Caco-2 (cell line): ENCODE measurements at regions not wholly inside any gene's neighbourhood (a gene's known extent, or its start where the extent isn't known, plus 50 kb on each side); places are given as distances from the start of the nearest gene placed in this dataset.
"Not testable (repeated sequence)": the region's sequence is repeated elsewhere in the genome, so short reads cannot be mapped to it uniquely, and the experiment has no call there.

Experiments
- BruUV-seq: library from RNA; stranded (reverse); fragments of 400-500 nt; replicated peaks from 2 replicates; lab custom pipeline; 2021; lab: Mats Ljungman, UMichigan
- CTCF ChIA-PET: fragments of 300-600 bp; sonication (Branson Sonifier 250); formaldehyde crosslinking; loops from one replicate; lab custom pipeline; 2022; ENCODE audit warnings: antibody characterized with exemption; lab: Charles Lee
- POLR2A ChIA-PET: fragments of 300-600 bp; sonication (Branson Sonifier 250); formaldehyde crosslinking; loops from one replicate; lab custom pipeline; 2022; ENCODE audit warnings: antibody characterized with exemption; lab: Charles Lee
- DNase-seq, 2 experiments: peaks; one replicate each; pipeline versions ENCODE4 v3.0.0 to v3.0.0-alpha.2; 2020 to 2022
- H3K27me3 ChIP-seq: replicated peaks from 2 replicates; pipeline ENCODE4 v1.6.0; 2011; ENCODE audit warnings: low read length; ENCODE audit not compliant: control insufficient read depth, insufficient read depth
- H3K36me3 ChIP-seq: 2 replicates; pipeline ENCODE4 v1.5.1; 2011; ENCODE audit warnings: low read length; ENCODE audit not compliant: control insufficient read depth, insufficient read depth
- H3K4me1 ChIP-seq: fragments of 250-450 bp; sonication (Bioruptor Pico); 2 replicates; pipeline ENCODE4 v1.5.1; 2020; ENCODE audit warnings: mild to moderate bottlenecking
- H3K4me3 ChIP-seq: 2 replicates; pipeline ENCODE4 v1.5.1; 2011; ENCODE audit warnings: low read depth, mild to moderate bottlenecking, control low read depth, low read length
- H3K9me3 ChIP-seq: fragments of 250-450 bp; sonication (Bioruptor Pico); 2 replicates; pipeline ENCODE4 v1.5.1; 2020; ENCODE audit warnings: mild to moderate bottlenecking, moderate library complexity
- H3K27ac Mint-ChIP-seq: one replicate; pipeline ENCODE4 v1.8.0; 2022; ENCODE audit warnings: mixed read lengths; ENCODE audit not compliant: unreplicated experiment
- H3K27me3 Mint-ChIP-seq: one replicate; pipeline ENCODE4 v1.8.0; 2022; ENCODE audit warnings: mixed read lengths; ENCODE audit not compliant: insufficient read depth, unreplicated experiment
- H3K36me3 Mint-ChIP-seq: one replicate; pipeline ENCODE4 v1.8.0; 2022; ENCODE audit warnings: mild to moderate bottlenecking, mixed read lengths; ENCODE audit not compliant: insufficient read depth, unreplicated experiment
- H3K4me1 Mint-ChIP-seq: one replicate; pipeline ENCODE4 v1.8.0; 2022; ENCODE audit warnings: low read depth, mixed read lengths; ENCODE audit not compliant: unreplicated experiment
- H3K4me3 Mint-ChIP-seq: one replicate; pipeline ENCODE4 v1.8.0; 2022; ENCODE audit warnings: mild to moderate bottlenecking, moderate library complexity, mixed read lengths; ENCODE audit not compliant: unreplicated experiment
- H3K9me3 Mint-ChIP-seq: one replicate; pipeline ENCODE4 v1.8.0; 2022; ENCODE audit warnings: mixed read lengths; ENCODE audit not compliant: unreplicated experiment
- intact Hi-C: fragments of 100-400 bp; cut with micrococcal nuclease; formaldehyde crosslinking; loops from one replicate; pipeline ENCODE4 v1.10.0; 2022; ENCODE audit not compliant: unreplicated experiment
- TF ChIP-seq, protein P1 (sequence below), 2 experiments: fragments of 200-600 bp in 1 of 2; IDR thresholded peaks; 1 replicate in 1 of 2; 2 replicates in 1 of 2; pipeline versions ENCODE4 v1.5.1 to v1.8.0; 2011 to 2022; ENCODE audit warnings: antibody characterized with exemption in 1 of 2, control low read depth in 1 of 2, inconsistent platforms in 1 of 2, low read depth in 1 of 2, low read length in 1 of 2, mild to moderate bottlenecking in 1 of 2, moderate library complexity in 1 of 2; ENCODE audit not compliant: insufficient read depth in 1 of 2, severe bottlenecking in 1 of 2, unreplicated experiment in 1 of 2

DNA sequence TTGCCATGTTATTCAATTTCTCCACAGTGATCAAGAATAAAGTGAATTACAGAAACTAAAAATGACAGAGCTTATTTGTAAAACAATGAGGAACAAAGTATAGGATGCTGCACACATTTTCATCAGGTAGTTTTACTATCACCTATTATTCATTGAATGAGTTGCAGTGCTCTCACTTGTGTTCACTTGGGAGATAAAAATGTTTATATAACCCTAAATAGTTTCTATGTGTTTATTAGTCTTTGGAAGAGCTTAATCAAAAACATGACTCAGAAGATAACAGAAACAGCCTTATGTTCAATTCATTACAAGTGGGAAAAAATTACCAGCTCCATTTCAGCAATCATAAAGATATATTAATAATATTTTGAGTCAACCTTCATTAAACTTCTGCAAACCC, 796.2 kb downstream of the SLITRK1 start:
- POLR2A ChIA-PET: no interaction called here
- CTCF ChIA-PET: no interaction called here
- DNase-seq: no peak
- Mint-ChIP-seq H3K27me3 (no peaks in the 10 kb centered on the region), H3K4me3 (no peak overlapping the region), H3K36me3 (no peaks in the 10 kb centered on the region), H3K27ac (no peak overlapping the region), H3K4me1 (no peaks in the 10 kb centered on the region), H3K9me3 (peaks cover 6% of the 10 kb centered on the region)
- Histone ChIP-seq H3K4me1 (no peaks in the 10 kb centered on the region), H3K4me3 (no peak overlapping the region), H3K27me3 (no peaks in the 10 kb centered on the region), H3K36me3 (no peaks in the 10 kb centered on the region), H3K9me3 (no peaks in the 10 kb centered on the region; the same call in 1 of the 2 replicates)
- intact Hi-C loops: no loop called here
- BruUV-seq: no TSS peak
- TF ChIP-seq, protein P1, sequence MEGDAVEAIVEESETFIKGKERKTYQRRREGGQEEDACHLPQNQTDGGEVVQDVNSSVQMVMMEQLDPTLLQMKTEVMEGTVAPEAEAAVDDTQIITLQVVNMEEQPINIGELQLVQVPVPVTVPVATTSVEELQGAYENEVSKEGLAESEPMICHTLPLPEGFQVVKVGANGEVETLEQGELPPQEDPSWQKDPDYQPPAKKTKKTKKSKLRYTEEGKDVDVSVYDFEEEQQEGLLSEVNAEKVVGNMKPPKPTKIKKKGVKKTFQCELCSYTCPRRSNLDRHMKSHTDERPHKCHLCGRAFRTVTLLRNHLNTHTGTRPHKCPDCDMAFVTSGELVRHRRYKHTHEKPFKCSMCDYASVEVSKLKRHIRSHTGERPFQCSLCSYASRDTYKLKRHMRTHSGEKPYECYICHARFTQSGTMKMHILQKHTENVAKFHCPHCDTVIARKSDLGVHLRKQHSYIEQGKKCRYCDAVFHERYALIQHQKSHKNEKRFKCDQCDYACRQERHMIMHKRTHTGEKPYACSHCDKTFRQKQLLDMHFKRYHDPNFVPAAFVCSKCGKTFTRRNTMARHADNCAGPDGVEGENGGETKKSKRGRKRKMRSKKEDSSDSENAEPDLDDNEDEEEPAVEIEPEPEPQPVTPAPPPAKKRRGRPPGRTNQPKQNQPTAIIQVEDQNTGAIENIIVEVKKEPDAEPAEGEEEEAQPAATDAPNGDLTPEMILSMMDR (IDR thresholded peaks at IDR 0.05; ENCODE audit: insufficient read depth in 1 of 2, low read depth in 1 of 2, low read length in 1 of 2, severe bottlenecking in 1 of 2, unreplicated experiment in 1 of 2): no peak

DNA sequence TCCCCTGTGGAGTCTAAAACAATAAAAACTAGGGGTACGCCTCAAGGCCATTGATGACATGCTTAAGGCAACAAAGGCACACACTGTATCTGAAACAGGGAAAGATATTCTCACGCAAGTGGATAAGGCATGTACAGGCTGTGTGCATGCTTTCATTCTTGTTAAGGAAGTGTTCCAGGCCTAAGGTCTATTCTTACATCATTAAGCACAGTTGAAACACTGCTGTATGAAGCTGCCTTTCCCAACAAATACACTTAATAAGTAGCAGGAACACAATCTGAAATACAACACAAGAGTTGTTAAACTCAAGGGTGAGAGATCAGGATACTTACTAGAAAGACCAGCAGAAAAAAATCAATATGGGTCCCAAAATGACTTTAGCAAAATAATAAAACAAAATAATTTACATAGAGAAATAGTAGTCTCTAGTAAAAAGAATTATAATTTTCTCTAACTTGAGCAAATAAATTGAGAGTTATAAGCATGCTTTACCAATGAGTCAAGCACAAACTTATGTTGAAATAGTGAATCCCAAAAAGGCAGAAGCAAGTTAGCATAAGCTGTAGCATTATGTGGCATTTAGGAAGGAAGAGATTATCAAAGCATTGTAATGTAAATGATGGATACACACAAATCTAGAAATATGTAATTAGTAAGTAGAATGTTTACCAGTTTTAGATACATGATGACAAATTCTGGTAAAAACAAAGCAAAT, 796.9 kb downstream of the SLITRK1 start:
- ChIA-PET CTCF (no interaction called here), POLR2A (no interaction called here)
- TF ChIP-seq, protein P1 (IDR thresholded peaks at IDR 0.05; ENCODE audit: insufficient read depth in 1 of 2, low read depth in 1 of 2, low read length in 1 of 2, severe bottlenecking in 1 of 2, unreplicated experiment in 1 of 2): no peak
- Histone ChIP-seq H3K4me3 (no peak overlapping the region), H3K9me3 (no peaks in the 10 kb centered on the region), H3K36me3 (no peaks in the 10 kb centered on the region), H3K4me1 (no peaks in the 10 kb centered on the region), H3K27me3 (no peaks in the 10 kb centered on the region)
- Mint-ChIP-seq H3K4me1 (no peaks in the 10 kb centered on the region), H3K27ac (no peak overlapping the region), H3K9me3 (no peaks in the 10 kb centered on the region), H3K4me3 (no peak overlapping the region), H3K36me3 (no peaks in the 10 kb centered on the region), H3K27me3 (no peaks in the 10 kb centered on the region)
- DNase-seq: no peak
- no TSS peak for BruUV-seq
- intact Hi-C loops: no loop called here

DNA sequence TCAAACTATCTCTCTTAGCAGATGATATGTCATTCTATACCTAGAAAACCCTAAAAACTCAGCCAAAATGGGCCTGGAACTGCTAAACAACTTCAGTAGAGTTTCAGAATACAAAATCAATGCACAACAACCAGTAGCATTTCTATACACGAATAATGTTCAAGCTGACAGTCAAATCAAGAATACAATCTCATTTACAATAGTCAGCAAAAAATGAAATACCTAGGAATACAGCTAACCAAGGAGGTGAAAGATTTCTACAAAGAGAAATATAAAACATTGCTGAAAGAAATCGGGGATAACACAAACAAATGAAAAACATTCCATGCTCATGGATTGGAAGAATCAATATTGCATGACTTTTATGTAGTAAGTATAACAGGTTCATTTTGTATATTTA, 804.8 kb downstream of the SLITRK1 start:
- Histone ChIP-seq H3K27me3 (no peaks in the 10 kb centered on the region), H3K36me3 (no peaks in the 10 kb centered on the region), H3K9me3 (no peaks in the 10 kb centered on the region), H3K4me3 (no peak overlapping the region), H3K4me1 (no peaks in the 10 kb centered on the region)
- no TSS peak for BruUV-seq
- Mint-ChIP-seq H3K4me3 (no peak overlapping the region), H3K27ac (no peak overlapping the region), H3K27me3 (no peaks in the 10 kb centered on the region), H3K4me1 (no peaks in the 10 kb centered on the region), H3K9me3 (no peaks in the 10 kb centered on the region), H3K36me3 (no peaks in the 10 kb centered on the region)
- TF ChIP-seq, protein P1 (IDR thresholded peaks at IDR 0.05; ENCODE audit: insufficient read depth in 1 of 2, low read depth in 1 of 2, low read length in 1 of 2, severe bottlenecking in 1 of 2, unreplicated experiment in 1 of 2): no peak
- POLR2A ChIA-PET: no interaction called here
- CTCF ChIA-PET: no interaction called here
- intact Hi-C loops: no loop called here
- no peak for DNase-seq

DNA sequence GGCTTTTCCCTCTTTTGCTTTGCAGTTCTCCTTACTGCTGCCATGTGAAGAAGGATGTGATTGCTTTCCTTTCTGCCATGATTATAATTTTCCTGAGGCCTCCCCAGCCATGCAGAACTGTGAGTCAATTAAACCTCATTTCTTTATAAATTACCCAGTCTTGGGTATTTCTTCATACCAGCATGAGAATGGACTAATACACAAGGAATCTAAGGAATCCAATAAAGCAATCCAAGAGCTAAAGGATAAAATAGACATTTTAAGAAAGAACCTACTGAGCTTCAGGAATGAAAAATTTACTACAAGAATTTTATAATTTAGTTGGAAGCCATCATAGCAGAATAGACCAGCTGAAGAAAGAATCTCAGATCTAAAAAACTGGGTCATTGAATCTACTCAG, 808.3 kb downstream of the SLITRK1 start:
- H3K27me3 Mint-ChIP-seq, CTCF ChIA-PET, H3K27me3 ChIP-seq, H3K4me1 ChIP-seq, H3K9me3 Mint-ChIP-seq, H3K4me1 Mint-ChIP-seq, H3K36me3 ChIP-seq, H3K27ac Mint-ChIP-seq, H3K4me3 Mint-ChIP-seq, DNase-seq, intact Hi-C loops, H3K36me3 Mint-ChIP-seq, H3K9me3 ChIP-seq, POLR2A ChIA-PET, BruUV-seq, H3K4me3 ChIP-seq: not testable (repeated sequence)
